Renal pelvis (tissue), 1 donor: ENCODE measurements at regions not wholly inside any gene's neighbourhood (a gene's known extent, or its start where the extent isn't known, plus 50 kb on each side); places are given as distances from the start of the nearest gene placed in this dataset.

Experiments
- DNase-seq: peaks from one replicate; pipeline ENCODE4 v3.0.0-alpha.2; 2013

DNA sequence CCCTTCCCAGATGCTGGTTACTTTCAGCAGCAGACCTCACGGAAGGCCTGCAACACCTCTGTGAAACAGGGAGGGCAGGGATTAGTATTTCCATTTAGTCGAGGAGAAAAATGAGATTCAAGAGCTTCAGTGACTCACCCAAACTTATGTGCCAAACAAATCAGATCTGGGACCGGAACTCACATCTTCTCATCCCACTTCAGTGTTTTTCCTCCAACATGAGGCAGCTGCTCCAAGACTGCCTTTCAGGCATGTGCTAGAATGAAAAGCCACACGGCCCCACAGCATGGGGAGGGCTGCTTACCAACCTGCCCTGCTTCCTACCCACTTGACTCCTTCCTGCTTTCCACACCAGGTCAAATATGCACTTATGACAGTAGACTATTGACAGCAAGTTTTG, 129.4 kb upstream of the SLC24A5 start:
- DNase-seq: no peak

- DNase-seq: no peak
Measured at GRCh38 chr15:47993051-47993450, 127.7 kb upstream of the SLC24A5 start.

DNA sequence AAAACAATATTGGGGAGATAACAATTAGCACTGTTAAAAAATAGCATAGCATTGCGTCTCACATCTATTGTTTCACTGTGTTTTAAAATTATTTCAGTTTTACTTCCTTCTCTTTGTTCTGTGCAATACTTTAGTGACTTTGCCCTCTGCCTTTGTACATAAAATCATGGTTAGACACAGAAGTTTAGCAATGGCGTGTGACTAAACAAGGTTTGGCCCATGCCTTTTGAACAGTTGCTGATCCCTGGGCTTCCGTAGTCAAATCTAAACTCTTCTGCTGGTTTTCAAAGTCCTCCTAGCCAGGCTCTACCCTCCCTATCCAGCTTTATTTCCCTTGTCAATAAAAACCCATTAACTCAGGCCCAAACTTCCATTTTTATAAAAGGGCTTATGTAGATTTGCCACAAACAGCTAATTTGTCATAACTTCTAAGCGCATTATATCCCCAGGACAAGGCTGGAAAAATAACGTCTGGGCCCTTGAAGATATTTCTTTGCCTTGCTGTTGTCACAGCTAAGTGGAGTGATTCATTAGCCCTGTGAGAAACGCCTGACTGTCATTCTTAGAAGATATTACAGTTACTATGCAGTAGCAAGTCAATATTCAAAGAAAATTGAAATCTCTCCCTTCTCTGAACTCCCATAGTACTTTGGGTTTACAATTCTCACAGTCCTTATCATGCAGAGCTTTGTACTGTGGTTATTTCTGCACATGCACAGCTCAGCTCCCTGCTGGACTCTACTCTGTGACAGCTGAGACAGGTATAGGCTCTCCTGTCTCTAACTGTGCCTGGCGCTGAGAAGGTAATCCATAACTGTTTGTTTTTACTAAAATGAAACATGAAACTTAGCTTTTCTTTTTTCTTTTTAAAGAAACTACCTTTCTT, 123.4 kb upstream of the SLC24A5 start:
- DNase-seq: no peak

- DNase-seq: no peak
Measured at GRCh38 chr15:47998619-47999019, 122.2 kb upstream of the SLC24A5 start.

DNA sequence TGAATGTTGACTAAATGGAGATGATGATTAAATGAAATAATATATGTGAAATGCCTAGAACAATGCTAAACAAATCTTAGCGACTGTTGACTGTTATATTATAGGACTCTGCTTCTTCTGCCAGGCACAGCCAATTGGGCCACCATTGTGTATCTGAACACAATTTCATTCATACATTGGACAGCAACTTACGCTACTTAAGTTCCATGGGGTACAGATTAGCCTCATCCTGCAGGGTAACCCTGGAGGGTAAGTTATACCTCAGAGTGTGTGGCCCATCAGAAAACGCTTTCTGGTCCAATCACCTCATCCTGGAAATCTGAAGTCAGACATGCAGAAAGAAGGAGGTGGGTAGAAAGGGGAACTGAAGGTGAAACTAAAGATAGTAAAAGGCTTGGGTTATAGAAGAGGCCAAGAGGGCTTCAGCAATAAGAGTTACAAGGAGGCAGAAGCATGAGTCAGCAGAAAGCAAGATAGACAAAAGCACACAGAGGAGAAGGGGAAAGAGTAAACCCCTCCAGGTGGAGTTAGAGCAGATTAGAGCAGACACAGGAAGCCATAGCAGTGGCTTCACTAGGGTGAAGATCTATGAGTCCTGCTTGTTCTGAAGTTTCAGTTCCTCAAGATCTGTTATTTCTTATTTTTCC, 119.3 kb upstream of the SLC24A5 start:
- DNase-seq: no peak

- DNase-seq: no peak
Measured at GRCh38 chr15:48002767-48003166, 118.0 kb upstream of the SLC24A5 start.

GRCh38 chr15:48003441-48003840, 117.3 kb upstream of the SLC24A5 start:
- DNase-seq: no peak

GRCh38 chr15:48005077-48005476, 115.7 kb upstream of the SLC24A5 start:
- DNase-seq: no peak

- peak; percentile 84 for DNase-seq
Measured at GRCh38 chr15:48006031-48006511, 114.7 kb upstream of the SLC24A5 start.

DNA sequence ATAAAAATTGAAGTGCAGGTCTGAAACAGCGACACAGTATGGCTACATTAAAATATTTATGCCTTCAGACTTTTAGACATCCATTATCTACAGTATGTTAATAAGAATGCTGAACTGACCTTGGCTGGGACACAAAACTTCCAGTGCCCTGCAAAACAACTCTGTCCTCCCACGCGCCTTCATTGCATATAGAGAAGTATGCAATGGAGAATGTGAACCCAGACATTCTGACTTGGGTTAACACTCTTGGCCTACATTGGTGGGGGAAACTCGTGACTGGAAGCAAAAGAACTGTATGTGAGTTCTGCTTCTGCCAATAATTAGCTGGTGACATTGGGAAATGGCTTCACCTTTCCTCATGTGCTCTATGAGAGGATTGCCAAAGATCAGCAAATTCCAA, 110.5 kb upstream of the SLC24A5 start:
- DNase-seq: no peak

- DNase-seq: no peak
Measured at GRCh38 chr15:48012191-48012590, 108.6 kb upstream of the SLC24A5 start.

GRCh38 chr15:48016865-48017264, 103.9 kb upstream of the SLC24A5 start:
- no peak for DNase-seq

GRCh38 chr15:48017747-48018146, 103.0 kb upstream of the SLC24A5 start:
- DNase-seq: no peak

- no peak for DNase-seq
Measured at GRCh38 chr15:48020166-48020565, 100.6 kb upstream of the SLC24A5 start.

- DNase-seq: no peak
Measured at GRCh38 chr15:48021336-48022086, 99.3 kb upstream of the SLC24A5 start.

GRCh38 chr15:48025118-48025517, 95.7 kb upstream of the SLC24A5 start:
- no peak for DNase-seq

GRCh38 chr15:48028712-48029111, 92.1 kb upstream of the SLC24A5 start:
- no peak for DNase-seq

DNA sequence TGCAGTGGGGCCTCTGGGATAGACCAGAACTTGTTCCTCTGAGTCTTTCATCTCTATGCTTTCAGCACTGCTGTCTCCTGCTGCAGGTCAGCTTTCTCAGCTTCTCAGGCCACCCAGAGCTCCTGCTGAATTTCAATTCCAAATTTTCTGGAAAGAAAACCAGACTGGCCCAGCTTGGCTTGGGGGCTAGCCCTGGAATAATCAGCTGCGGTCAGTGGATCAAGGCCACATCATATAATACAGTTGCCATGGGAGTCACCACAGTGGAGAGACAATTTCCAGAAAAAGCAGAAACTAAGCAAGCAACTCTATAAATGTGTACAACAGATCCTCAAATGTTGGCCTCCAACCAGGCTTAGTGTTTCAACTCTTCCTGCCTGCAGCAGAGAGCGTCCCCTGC, 91.1 kb upstream of the SLC24A5 start:
- no peak for DNase-seq

GRCh38 chr15:48031466-48031865, 89.3 kb upstream of the SLC24A5 start:
- no peak for DNase-seq

DNA sequence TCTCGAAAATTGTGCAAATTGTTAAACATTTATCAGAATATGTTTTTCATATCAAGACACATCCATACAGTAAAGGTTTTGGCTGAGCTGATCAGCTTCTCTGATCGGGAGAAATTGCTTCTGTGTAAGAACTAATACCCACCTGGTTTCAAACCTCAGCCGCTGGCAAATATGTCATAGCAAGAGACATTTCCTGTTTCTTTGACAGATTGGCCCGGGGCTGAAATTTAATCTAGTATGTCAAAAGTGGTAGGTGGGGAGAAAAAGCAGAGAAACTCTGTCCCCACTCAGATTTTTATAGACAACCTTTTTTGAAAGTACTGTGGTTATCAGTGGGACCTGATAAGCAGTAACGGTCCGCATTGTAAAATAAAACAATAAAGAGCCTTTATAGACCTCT, 88.8 kb upstream of the SLC24A5 start:
- no peak for DNase-seq

- no peak for DNase-seq
Measured at GRCh38 chr15:48032911-48033310, 87.9 kb upstream of the SLC24A5 start.

DNA sequence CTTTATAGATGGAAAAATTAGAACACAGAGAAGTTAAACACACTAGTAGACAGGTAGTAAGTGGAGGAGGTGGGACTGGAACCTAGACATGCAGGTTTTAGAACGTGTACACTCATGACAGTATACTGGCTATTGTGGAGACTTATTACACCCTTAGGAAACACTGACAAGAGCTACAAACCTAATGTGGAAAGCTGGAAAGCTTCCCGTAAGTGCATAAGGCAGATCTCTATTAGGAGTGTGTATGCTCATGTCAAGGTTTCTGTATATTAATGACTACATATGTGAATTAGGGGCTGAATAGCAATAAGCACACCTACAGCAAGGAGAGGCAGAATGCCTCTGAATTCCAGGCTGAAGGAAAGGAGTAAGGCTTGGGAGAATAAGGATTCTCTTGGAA, 82.6 kb upstream of the SLC24A5 start:
- no peak for DNase-seq
